ENCODE measurements at regions not wholly inside any gene's neighbourhood (a gene's known extent, or its start where the extent isn't known, plus 50 kb on each side); places are given as distances from the start of the nearest gene placed in this dataset.

- TF ChIP-seq JUNB (IDR thresholded peaks at IDR 0.05; ENCODE audit: unreplicated experiment) (no peak), EZH2phosphoT487 (IDR thresholded peaks at IDR 0.05; ENCODE audit: unreplicated experiment) (no peak), STAT1 (IDR thresholded peaks at IDR 0.05; ENCODE audit: unreplicated experiment) (no peak), REST (IDR thresholded peaks at IDR 0.05; ENCODE audit: unreplicated experiment) (no peak), ETS1 (IDR thresholded peaks at IDR 0.05) (no peak), EZH2 (IDR thresholded peaks at IDR 0.05; ENCODE audit: low read depth, unreplicated experiment) (no peak)
Measured at GRCh38 chr1:224809613-224810012, 119.9 kb upstream of the DNAH14 start (continued).

- no peaks in the 10 kb centered on the region for H3K4me1 ChIP-seq (ENCODE audit: insufficient read depth)
- ATAC-seq = no peak
- Mint-ChIP-seq H3K27ac (no peak overlapping the region), H3K4me1 (0 out of 3 replicates have a peak, but pooled peaks cover under 1% of the 10 kb centered on the region), H3K9me3 (peaks cover 40% of the 10 kb centered on the region), H3K36me3 (ENCODE audit: low read depth) (peaks cover 31% of the 10 kb centered on the region), H3K27me3 (ENCODE audit: insufficient read depth, low read depth, poor library complexity) (no peaks in the 10 kb centered on the region), H3K4me3 (no peak overlapping the region)
- H3K4me3 ChIP-seq = no peak overlapping the region
- H4K20me1 ChIP-seq (replicated peaks; ENCODE audit: insufficient read depth) = no peaks in the 10 kb centered on the region
- H3K4me2 ChIP-seq = no peak overlapping the region
- peaks cover 6% of the 10 kb centered on the region; the same call in 1 of the 2 replicates for H3K9me2 ChIP-seq (ENCODE audit: insufficient read depth)
- no peak overlapping the region for H3K27ac ChIP-seq (ENCODE audit: low read depth)
- no peaks in the 10 kb centered on the region for H3K36me3 ChIP-seq (ENCODE audit: insufficient read depth)
- no peak for DNase-seq (ENCODE audit: low spot score)
- H3K27me3 ChIP-seq (ENCODE audit: insufficient read depth) = no peaks in the 10 kb centered on the region
- no peak overlapping the region for H2AFZ ChIP-seq
- H3F3A ChIP-seq (replicated peaks; ENCODE audit: low read depth) = no peaks in the 10 kb centered on the region
- H3K79me2 ChIP-seq (replicated peaks; ENCODE audit: insufficient read depth) = no peaks in the 10 kb centered on the region
- TF ChIP-seq REST (IDR thresholded peaks at IDR 0.05; ENCODE audit: unreplicated experiment) = no peak
- no peak for TF ChIP-seq JUNB (IDR thresholded peaks at IDR 0.05; ENCODE audit: unreplicated experiment)
- no peak for TF ChIP-seq EZH2 (IDR thresholded peaks at IDR 0.05; ENCODE audit: low read depth, unreplicated experiment)
- no peak for TF ChIP-seq ETS1 (IDR thresholded peaks at IDR 0.05)
- no peak for TF ChIP-seq POLR2AphosphoS5 (IDR thresholded peaks at IDR 0.05; ENCODE audit: low read depth)
- TF ChIP-seq ZNF462 (CRISPR knock-in tag; IDR thresholded peaks at IDR 0.05) = no peak
- no peak for TF ChIP-seq EZH2phosphoT487 (IDR thresholded peaks at IDR 0.05; ENCODE audit: unreplicated experiment)
Measured at GRCh38 chr1:224811564-224811963, 117.9 kb upstream of the DNAH14 start.
